HFFc6 (cell line): ENCODE measurements at regions not wholly inside any gene's neighbourhood (a gene's known extent, or its start where the extent isn't known, plus 50 kb on each side); places are given as distances from the start of the nearest gene placed in this dataset.
"Not testable (repeated sequence)": the region's sequence is repeated elsewhere in the genome, so short reads cannot be mapped to it uniquely, and the experiment has no call there.

Source experiments
- DNase-seq: peaks from one replicate; pipeline ENCODE4 v3.0.0-alpha.2; 2018
- H3K27ac Mint-ChIP-seq: 2 replicates; pipeline ENCODE4 v1.8.0; 2020; ENCODE audit warnings: mild to moderate bottlenecking, mixed read lengths
- H3K27me3 Mint-ChIP-seq: 2 replicates; pipeline ENCODE4 v1.8.0; 2021; ENCODE audit warnings: mild to moderate bottlenecking, moderate library complexity, mixed read lengths; ENCODE audit not compliant: insufficient read depth
- H3K36me3 Mint-ChIP-seq: 2 replicates; pipeline ENCODE4 v1.8.0; 2021; ENCODE audit warnings: low read depth, mixed read lengths
- H3K4me1 Mint-ChIP-seq: 2 replicates; pipeline ENCODE4 v1.8.0; 2020; ENCODE audit warnings: low read depth, mixed read lengths
- H3K4me3 Mint-ChIP-seq: 2 replicates; pipeline ENCODE4 v1.8.0; 2020; ENCODE audit warnings: mild to moderate bottlenecking, moderate library complexity, mixed read lengths
- H3K9me3 Mint-ChIP-seq: 2 replicates; pipeline ENCODE4 v1.8.0; 2020; ENCODE audit warnings: mild to moderate bottlenecking, mixed read lengths
- CTCF ChIP-seq: fragments of 200-600 bp; sonication (generic); IDR thresholded peaks from 2 replicates; pipeline ENCODE4 v1.5.0; 2021; ENCODE audit warnings: antibody characterized with exemption, mild to moderate bottlenecking

DNA sequence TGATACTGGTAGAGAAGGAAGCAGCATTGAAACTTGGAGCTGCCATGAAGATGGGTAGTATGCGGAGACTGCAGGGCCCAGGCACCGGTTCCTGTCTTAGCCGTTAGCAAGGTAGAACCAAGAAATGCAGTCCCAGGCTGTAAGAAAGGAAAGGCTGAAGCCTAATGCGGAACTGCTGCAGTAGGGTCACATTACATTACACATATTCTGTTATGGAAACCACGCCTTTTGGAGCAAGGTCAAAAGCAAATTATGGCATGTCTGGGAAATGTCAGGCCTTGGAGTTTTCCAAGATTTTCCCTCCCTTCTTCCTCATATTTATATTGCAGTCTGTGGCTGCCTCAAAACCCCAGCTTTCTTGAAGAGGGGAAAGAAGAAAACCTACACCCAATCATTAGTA is 204.8 kb upstream of the RASGEF1B start:
- H3K4me1 Mint-ChIP-seq, result no peaks in the 10 kb centered on the region
- DNase-seq, result no peak
- H3K4me3 Mint-ChIP-seq, result no peak overlapping the region
- TF ChIP-seq CTCF, result no peak
- H3K9me3 Mint-ChIP-seq, result peaks cover 26% of the 10 kb centered on the region
- no peak overlapping the region for H3K27ac Mint-ChIP-seq
- H3K36me3 Mint-ChIP-seq, result no peaks in the 10 kb centered on the region
- peaks cover 2% of the 10 kb centered on the region; the same call in 1 of the 2 replicates for H3K27me3 Mint-ChIP-seq

- no peaks in the 10 kb centered on the region for H3K4me1 Mint-ChIP-seq
- TF ChIP-seq CTCF, result no peak
- H3K27ac Mint-ChIP-seq, result no peak overlapping the region
- H3K36me3 Mint-ChIP-seq, result no peaks in the 10 kb centered on the region
- DNase-seq, result no peak
- H3K27me3 Mint-ChIP-seq, result peaks cover 2% of the 10 kb centered on the region; the same call in 1 of the 2 replicates
- no peak overlapping the region for H3K4me3 Mint-ChIP-seq
- peaks cover 26% of the 10 kb centered on the region for H3K9me3 Mint-ChIP-seq
Observed at GRCh38 chr4:81675791-81676393, 204.2 kb upstream of the RASGEF1B start.

DNA sequence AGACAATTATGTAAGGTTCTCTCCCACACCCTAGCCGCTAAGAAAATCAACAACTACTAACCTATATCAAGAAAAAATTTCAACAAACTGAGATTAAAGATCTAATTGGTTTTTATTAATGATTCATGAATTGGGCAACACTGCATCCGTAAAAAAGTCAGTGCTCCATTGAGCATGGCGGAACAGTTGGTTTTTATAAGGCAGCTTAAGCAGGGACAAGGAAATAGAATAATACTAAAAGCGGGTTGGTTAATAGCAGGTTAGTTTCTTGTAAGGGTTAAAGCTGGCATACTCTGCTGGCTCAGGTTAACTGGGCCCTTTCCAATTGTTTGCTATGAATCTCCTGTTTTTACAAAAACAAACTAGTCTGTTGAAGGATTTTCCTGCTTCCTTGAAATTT is 202.3 kb upstream of the RASGEF1B start:
- H3K4me3 Mint-ChIP-seq, result no peak overlapping the region
- no peak for TF ChIP-seq CTCF
- DNase-seq, result no peak
- peaks cover 2% of the 10 kb centered on the region; the same call in 1 of the 2 replicates for H3K27me3 Mint-ChIP-seq
- no peak overlapping the region for H3K27ac Mint-ChIP-seq
- no peaks in the 10 kb centered on the region for H3K36me3 Mint-ChIP-seq
- H3K9me3 Mint-ChIP-seq, result peaks cover 23% of the 10 kb centered on the region
- no peaks in the 10 kb centered on the region for H3K4me1 Mint-ChIP-seq

DNA sequence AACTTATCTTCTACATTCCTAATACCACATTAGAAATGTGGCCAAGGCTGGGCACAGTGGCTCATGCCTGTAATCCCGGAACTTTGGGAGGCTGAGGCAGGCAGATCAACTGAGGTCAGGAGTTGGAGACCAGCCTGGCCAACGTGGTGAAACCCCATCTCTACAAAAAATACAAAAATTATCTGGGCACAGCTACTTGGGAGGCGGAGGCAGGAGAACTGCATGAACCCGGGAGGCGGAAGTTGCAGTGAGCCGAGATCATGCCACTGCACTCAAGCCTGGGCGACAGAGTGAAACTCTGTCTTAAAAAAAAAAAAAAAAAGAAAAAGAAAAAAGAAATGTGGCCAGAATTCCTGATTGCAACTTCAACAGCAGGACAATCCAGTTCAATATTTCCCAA is 196.6 kb upstream of the RASGEF1B start:
- not testable (repeated sequence) for H3K27me3 Mint-ChIP-seq, H3K27ac Mint-ChIP-seq, H3K36me3 Mint-ChIP-seq, H3K4me3 Mint-ChIP-seq, H3K4me1 Mint-ChIP-seq, DNase-seq
- H3K9me3 Mint-ChIP-seq, result peaks cover 44% of the 10 kb centered on the region

- Mint-ChIP-seq H3K27me3 (no peaks in the 10 kb centered on the region), H3K36me3 (no peaks in the 10 kb centered on the region), H3K27ac (no peak overlapping the region), H3K4me1 (no peaks in the 10 kb centered on the region), H3K4me3 (no peak overlapping the region), H3K9me3 (peaks cover 42% of the 10 kb centered on the region)
- no peak for DNase-seq
- no peak for TF ChIP-seq CTCF
Observed at GRCh38 chr4:81667539-81667938, 195.8 kb upstream of the RASGEF1B start.

GRCh38 chr4:81666491-81666890 is 194.8 kb upstream of the RASGEF1B start:
- H3K27ac Mint-ChIP-seq, result no peak overlapping the region
- no peak overlapping the region for H3K4me3 Mint-ChIP-seq
- no peak for TF ChIP-seq CTCF
- DNase-seq, result no peak
- peaks cover 47% of the 10 kb centered on the region for H3K9me3 Mint-ChIP-seq
- no peaks in the 10 kb centered on the region for H3K4me1 Mint-ChIP-seq
- no peaks in the 10 kb centered on the region for H3K27me3 Mint-ChIP-seq
- H3K36me3 Mint-ChIP-seq, result no peaks in the 10 kb centered on the region
